Liver (tissue), 7 donors: ENCODE measurements at regions not wholly inside any gene's neighbourhood (a gene's known extent, or its start where the extent isn't known, plus 50 kb on each side); places are given as distances from the start of the nearest gene placed in this dataset.

ENCODE experiments used
- DNase-seq: peaks from one replicate; pipeline ENCODE4 v3.0.0-alpha.2; 2017; ENCODE audit warnings: low spot score
- H3K27ac ChIP-seq, 2 donors: one replicate each; pipeline ENCODE4 v1.7.0; 2013; ENCODE audit warnings: inconsistent platforms in 2 of 2, low read length in 2 of 2, control low read depth in 1 of 2, low read depth in 1 of 2, mild to moderate bottlenecking in 1 of 2
- H3K27me3 ChIP-seq, 4 donors: one replicate each; pipeline versions ENCODE4 v1.6.1 to v1.7.0; 2013; ENCODE audit warnings: low read length in 3 of 4, inconsistent platforms in 1 of 4, mild to moderate bottlenecking in 1 of 4, moderate library complexity in 1 of 4; ENCODE audit not compliant: control insufficient read depth in 4 of 4, insufficient read depth in 4 of 4
- H3K36me3 ChIP-seq, 4 donors: one replicate each; pipeline versions ENCODE4 v1.6.1 to v1.7.0; 2013; ENCODE audit warnings: low read length in 3 of 4, mild to moderate bottlenecking in 3 of 4, low read depth in 1 of 4, moderate library complexity in 1 of 4; ENCODE audit not compliant: control insufficient read depth in 4 of 4, insufficient read depth in 3 of 4
- H3K4me1 ChIP-seq, 4 donors: one replicate each; pipeline versions ENCODE4 v1.6.1 to v1.7.0; 2013; ENCODE audit warnings: low read length in 3 of 4, mild to moderate bottlenecking in 3 of 4, moderate library complexity in 1 of 4; ENCODE audit not compliant: control insufficient read depth in 4 of 4, insufficient read depth in 4 of 4
- H3K4me3 ChIP-seq, 3 donors: one replicate each; pipeline versions ENCODE4 v1.6.1 to v1.7.0; 2013; ENCODE audit warnings: low read length in 3 of 3, control low read depth in 1 of 3, low read depth in 1 of 3, mild to moderate bottlenecking in 1 of 3
- H3K9ac ChIP-seq, 2 donors: one replicate each; pipeline ENCODE4 v1.7.0; 2013; ENCODE audit warnings: low read length in 2 of 2, mild to moderate bottlenecking in 2 of 2, moderate library complexity in 2 of 2, control low read depth in 1 of 2, low read depth in 1 of 2
- H3K9me3 ChIP-seq, 4 donors: one replicate each; pipeline versions ENCODE4 v1.6.1 to v1.7.0; 2013; ENCODE audit warnings: low read length in 3 of 4; ENCODE audit not compliant: control insufficient read depth in 4 of 4
- FOXA1 ChIP-seq: IDR thresholded peaks from 2 replicates; pipeline ENCODE4 v1.6.1; 2016; ENCODE audit warnings: antibody characterized with exemption
- FOXA2 ChIP-seq: IDR thresholded peaks from 2 replicates; pipeline ENCODE4 v1.6.1; 2016; ENCODE audit warnings: antibody characterized with exemption
- GABPA ChIP-seq, 2 donors: IDR thresholded peaks in 1 of 2; conservative IDR thresholded peaks in 1 of 2; 2 replicates each; pipeline ENCODE4 v1.6.1; 2016; ENCODE audit warnings: antibody characterized with exemption in 2 of 2, mild to moderate bottlenecking in 1 of 2, moderate library complexity in 1 of 2
- HNF4A ChIP-seq, 2 donors: conservative IDR thresholded peaks; 2 replicates each; pipeline ENCODE4 v1.6.1; 2016; ENCODE audit warnings: antibody characterized with exemption in 2 of 2, mild to moderate bottlenecking in 2 of 2
- JUND ChIP-seq, 2 donors: IDR thresholded peaks; 2 replicates each; pipeline ENCODE4 v1.6.1; 2016; ENCODE audit warnings: antibody characterized with exemption in 2 of 2
- RAD21 ChIP-seq, 2 donors: IDR thresholded peaks; 2 replicates each; pipeline ENCODE4 v1.6.1; 2016; ENCODE audit warnings: antibody characterized with exemption in 2 of 2, mild to moderate bottlenecking in 2 of 2
- RXRA ChIP-seq, 2 donors: IDR thresholded peaks; 2 replicates each; pipeline ENCODE4 v1.6.1; 2017 to 2018; ENCODE audit warnings: antibody characterized with exemption in 2 of 2, mild to moderate bottlenecking in 1 of 2
- SP1 ChIP-seq: IDR thresholded peaks from 2 replicates; pipeline ENCODE4 v1.6.1; 2018; ENCODE audit warnings: antibody characterized with exemption, mild to moderate bottlenecking
- TAF1 ChIP-seq: conservative IDR thresholded peaks from 2 replicates; pipeline ENCODE4 v1.6.1; 2016; ENCODE audit warnings: antibody characterized with exemption, mild to moderate bottlenecking
- YY1 ChIP-seq: IDR thresholded peaks from 2 replicates; pipeline ENCODE4 v1.6.1; 2016; ENCODE audit warnings: antibody characterized with exemption, mild to moderate bottlenecking
- WGBS: extraction: QIAGEN DNeasy Blood & Tissue Kit; methylation state at CpG from one replicate; pipeline ENCODE4 v1.1.7; 2013; 5-methylcytosine and 5-hydroxymethylcytosine counted together
- TF ChIP-seq, protein P1 (sequence below): IDR thresholded peaks from 2 replicates; pipeline ENCODE4 v1.6.1; 2016; ENCODE audit warnings: antibody characterized with exemption
- TF ChIP-seq, protein P2 (sequence below): IDR thresholded peaks from 2 replicates; pipeline ENCODE4 v1.6.1; 2016; ENCODE audit warnings: antibody characterized with exemption, mild to moderate bottlenecking
- donor health status: healthy.
- donor health status: healthy.
- donor health status: healthy.
- donor health status: healthy.

DNA sequence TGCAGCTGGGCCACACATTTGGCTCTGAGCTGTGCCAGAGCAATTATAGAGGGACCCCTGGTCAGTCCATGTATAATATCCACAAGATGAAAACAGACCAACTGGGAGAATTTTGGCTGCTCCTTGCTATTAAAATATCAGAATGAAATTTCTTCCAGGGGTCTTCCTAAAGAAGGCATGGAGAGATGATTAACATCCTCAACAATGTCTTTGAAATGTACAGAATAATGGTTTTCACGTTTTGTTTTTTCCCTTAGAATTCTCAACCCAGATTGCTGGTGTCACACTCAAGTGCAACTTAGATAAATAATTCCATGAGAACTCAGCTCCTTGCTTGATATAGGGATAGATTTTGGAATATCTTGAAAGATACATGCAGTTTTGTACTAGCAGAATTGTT, 148.3 kb upstream of the SLC24A2 start:
- H3K4me3 ChIP-seq = no peak overlapping the region
- TF ChIP-seq, protein P1, sequence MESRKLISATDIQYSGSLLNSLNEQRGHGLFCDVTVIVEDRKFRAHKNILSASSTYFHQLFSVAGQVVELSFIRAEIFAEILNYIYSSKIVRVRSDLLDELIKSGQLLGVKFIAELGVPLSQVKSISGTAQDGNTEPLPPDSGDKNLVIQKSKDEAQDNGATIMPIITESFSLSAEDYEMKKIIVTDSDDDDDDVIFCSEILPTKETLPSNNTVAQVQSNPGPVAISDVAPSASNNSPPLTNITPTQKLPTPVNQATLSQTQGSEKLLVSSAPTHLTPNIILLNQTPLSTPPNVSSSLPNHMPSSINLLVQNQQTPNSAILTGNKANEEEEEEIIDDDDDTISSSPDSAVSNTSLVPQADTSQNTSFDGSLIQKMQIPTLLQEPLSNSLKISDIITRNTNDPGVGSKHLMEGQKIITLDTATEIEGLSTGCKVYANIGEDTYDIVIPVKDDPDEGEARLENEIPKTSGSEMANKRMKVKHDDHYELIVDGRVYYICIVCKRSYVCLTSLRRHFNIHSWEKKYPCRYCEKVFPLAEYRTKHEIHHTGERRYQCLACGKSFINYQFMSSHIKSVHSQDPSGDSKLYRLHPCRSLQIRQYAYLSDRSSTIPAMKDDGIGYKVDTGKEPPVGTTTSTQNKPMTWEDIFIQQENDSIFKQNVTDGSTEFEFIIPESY = no peak
- TF ChIP-seq FOXA2 = no peak
- no peak for TF ChIP-seq YY1
- no peak for TF ChIP-seq JUND (IDR thresholded peaks at IDR 0.05)
- TF ChIP-seq RAD21 (IDR thresholded peaks at IDR 0.05) = no peak
- TF ChIP-seq SP1 = no peak
- TF ChIP-seq, protein P2, sequence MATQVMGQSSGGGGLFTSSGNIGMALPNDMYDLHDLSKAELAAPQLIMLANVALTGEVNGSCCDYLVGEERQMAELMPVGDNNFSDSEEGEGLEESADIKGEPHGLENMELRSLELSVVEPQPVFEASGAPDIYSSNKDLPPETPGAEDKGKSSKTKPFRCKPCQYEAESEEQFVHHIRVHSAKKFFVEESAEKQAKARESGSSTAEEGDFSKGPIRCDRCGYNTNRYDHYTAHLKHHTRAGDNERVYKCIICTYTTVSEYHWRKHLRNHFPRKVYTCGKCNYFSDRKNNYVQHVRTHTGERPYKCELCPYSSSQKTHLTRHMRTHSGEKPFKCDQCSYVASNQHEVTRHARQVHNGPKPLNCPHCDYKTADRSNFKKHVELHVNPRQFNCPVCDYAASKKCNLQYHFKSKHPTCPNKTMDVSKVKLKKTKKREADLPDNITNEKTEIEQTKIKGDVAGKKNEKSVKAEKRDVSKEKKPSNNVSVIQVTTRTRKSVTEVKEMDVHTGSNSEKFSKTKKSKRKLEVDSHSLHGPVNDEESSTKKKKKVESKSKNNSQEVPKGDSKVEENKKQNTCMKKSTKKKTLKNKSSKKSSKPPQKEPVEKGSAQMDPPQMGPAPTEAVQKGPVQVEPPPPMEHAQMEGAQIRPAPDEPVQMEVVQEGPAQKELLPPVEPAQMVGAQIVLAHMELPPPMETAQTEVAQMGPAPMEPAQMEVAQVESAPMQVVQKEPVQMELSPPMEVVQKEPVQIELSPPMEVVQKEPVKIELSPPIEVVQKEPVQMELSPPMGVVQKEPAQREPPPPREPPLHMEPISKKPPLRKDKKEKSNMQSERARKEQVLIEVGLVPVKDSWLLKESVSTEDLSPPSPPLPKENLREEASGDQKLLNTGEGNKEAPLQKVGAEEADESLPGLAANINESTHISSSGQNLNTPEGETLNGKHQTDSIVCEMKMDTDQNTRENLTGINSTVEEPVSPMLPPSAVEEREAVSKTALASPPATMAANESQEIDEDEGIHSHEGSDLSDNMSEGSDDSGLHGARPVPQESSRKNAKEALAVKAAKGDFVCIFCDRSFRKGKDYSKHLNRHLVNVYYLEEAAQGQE = no peak
- TF ChIP-seq HNF4A (conservative IDR thresholded peaks at IDR 0.05) = no peak
- TF ChIP-seq RXRA (IDR thresholded peaks at IDR 0.05) = no peak
- no peak for TF ChIP-seq GABPA (IDR thresholded peaks at IDR 0.05 in 1 of 2, conservative IDR thresholded peaks at IDR 0.05 in 1 of 2)
- TF ChIP-seq FOXA1 = no peak
- no peak overlapping the region for H3K9ac ChIP-seq
- no peaks in the 10 kb centered on the region for H3K36me3 ChIP-seq
- H3K27ac ChIP-seq = no peak overlapping the region
- peaks cover 0 to 6% (median 0%) of the 10 kb centered on the region in 4 donors for H3K27me3 ChIP-seq
- DNase-seq = no peak
- no peaks in the 10 kb centered on the region for H3K9me3 ChIP-seq
- peaks cover 0 to 8% (median 2%) of the 10 kb centered on the region in 4 donors for H3K4me1 ChIP-seq
- WGBS = 79% methylated on average over 1 of the region's 1 CpG

DNA sequence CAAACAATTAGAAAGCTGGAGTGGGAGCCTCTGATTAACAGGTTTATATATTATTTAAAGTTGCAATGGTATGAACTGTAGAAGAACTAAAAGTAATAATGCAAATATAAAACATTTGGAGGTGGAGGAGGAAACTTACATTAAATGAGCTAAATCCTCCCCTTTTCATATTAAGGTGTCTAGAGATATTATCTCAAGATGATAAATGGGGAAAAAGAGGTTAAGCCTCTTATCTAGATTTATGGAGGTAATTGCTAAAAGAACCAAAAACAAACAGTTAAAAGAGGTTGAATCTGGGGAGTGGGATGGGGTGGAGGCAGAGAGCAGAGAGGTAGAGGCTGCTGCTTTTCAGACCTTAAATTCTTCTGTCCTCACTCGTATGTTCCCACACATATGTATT, 147.8 kb upstream of the SLC24A2 start:
- no peak for DNase-seq
- Histone ChIP-seq H3K36me3 (no peaks in the 10 kb centered on the region), H3K27me3 (peaks cover 0 to 6% (median 0%) of the 10 kb centered on the region in 4 donors), H3K9me3 (no peaks in the 10 kb centered on the region), H3K9ac (no peak overlapping the region), H3K4me1 (peaks cover 0 to 8% (median 2%) of the 10 kb centered on the region in 4 donors), H3K4me3 (no peak overlapping the region), H3K27ac (no peak overlapping the region)
- TF ChIP-seq SP1 (no peak), FOXA1 (no peak), TAF1 (no peak), JUND (IDR thresholded peaks at IDR 0.05) (no peak), RAD21 (IDR thresholded peaks at IDR 0.05) (no peak), HNF4A (conservative IDR thresholded peaks at IDR 0.05) (no peak)
- TF ChIP-seq, protein P1 = no peak
- WGBS = 0% methylated on average over 1 of the region's 1 CpG
